ENCODE measurements at regions not wholly inside any gene's neighbourhood (a gene's known extent, or its start where the extent isn't known, plus 50 kb on each side); places are given as distances from the start of the nearest gene placed in this dataset.

GRCh38 chr5:21244982-21245381 is 1257.0 kb upstream of the CDH18 start:
- TF ChIP-seq CTCF (IDR thresholded peaks at IDR 0.05; ENCODE audit: insufficient read depth, low read length, missing control alignments) = no peak
- no peak for DNase-seq (ENCODE audit: low read depth, low spot score)
- CTCF ChIA-PET = no interaction called here
- no peak overlapping the region for H3K4me3 ChIP-seq (ENCODE audit: low read depth, low read length)
- POLR2A ChIA-PET = no interaction called here

GRCh38 chr5:21238786-21239185 is 1250.8 kb upstream of the CDH18 start:
- H3K4me3 ChIP-seq (ENCODE audit: low read depth, low read length) = no peak overlapping the region
- ChIA-PET POLR2A (no interaction called here), CTCF (no interaction called here)
- DNase-seq (ENCODE audit: low read depth, low spot score) = no peak
- no peak for TF ChIP-seq CTCF (IDR thresholded peaks at IDR 0.05; ENCODE audit: insufficient read depth, low read length, missing control alignments)

GRCh38 chr5:21237461-21237860 is 1249.5 kb upstream of the CDH18 start:
- TF ChIP-seq CTCF (IDR thresholded peaks at IDR 0.05; ENCODE audit: insufficient read depth, low read length, missing control alignments) = no peak
- no peak for DNase-seq (ENCODE audit: low read depth, low spot score)
- no peak overlapping the region for H3K4me3 ChIP-seq (ENCODE audit: low read depth, low read length)
- CTCF ChIA-PET = no interaction called here
- POLR2A ChIA-PET = no interaction called here

GRCh38 chr5:21236971-21237427 is 1249.0 kb upstream of the CDH18 start:
- CTCF ChIA-PET = no interaction called here
- no peak overlapping the region for H3K4me3 ChIP-seq (ENCODE audit: low read depth, low read length)
- POLR2A ChIA-PET = no interaction called here
- DNase-seq (ENCODE audit: low read depth, low spot score) = no peak
- TF ChIP-seq CTCF (IDR thresholded peaks at IDR 0.05; ENCODE audit: insufficient read depth, low read length, missing control alignments) = no peak

GRCh38 chr5:21236104-21236503 is 1248.1 kb upstream of the CDH18 start:
- no peak for DNase-seq (ENCODE audit: low read depth, low spot score)
- no peak overlapping the region for H3K4me3 ChIP-seq (ENCODE audit: low read depth, low read length)
- ChIA-PET POLR2A (no interaction called here), CTCF (no interaction called here)
- TF ChIP-seq CTCF (IDR thresholded peaks at IDR 0.05; ENCODE audit: insufficient read depth, low read length, missing control alignments) = no peak

- ChIA-PET POLR2A (no interaction called here), CTCF (no interaction called here)
- no peak overlapping the region for H3K4me3 ChIP-seq (ENCODE audit: low read depth, low read length)
- DNase-seq (ENCODE audit: low read depth, low spot score) = no peak
- no peak for TF ChIP-seq CTCF (IDR thresholded peaks at IDR 0.05; ENCODE audit: insufficient read depth, low read length, missing control alignments)
These were observed 1237.4 kb upstream of the CDH18 start for GRCh38 chr5:21225223-21226064.

All from AG04449 (cell line).